HEK293 (cell line): ENCODE measurements at regions not wholly inside any gene's neighbourhood (a gene's known extent, or its start where the extent isn't known, plus 50 kb on each side); places are given as distances from the start of the nearest gene placed in this dataset.

Experiments
- CTCF ChIP-seq: fragments of 450-650 bp; formaldehyde crosslinking; IDR thresholded peaks from 2 replicates; pipeline ENCODE4 v1.5.1; 2016; ENCODE audit warnings: missing biosample characterization, missing genetic modification characterization
- KLF17 ChIP-seq: fragments of 450-650 bp; formaldehyde crosslinking; IDR thresholded peaks from 2 replicates; pipeline ENCODE4 v1.5.1; 2016; ENCODE audit warnings: missing biosample characterization, missing genetic modification characterization
- REST ChIP-seq: fragments of 450-650 bp; formaldehyde crosslinking; IDR thresholded peaks from 2 replicates; pipeline ENCODE4 v1.5.1; 2016; ENCODE audit warnings: missing biosample characterization, missing genetic modification characterization
- SETDB1 ChIP-seq: IDR thresholded peaks from one replicate; pipeline ENCODE4 v1.6.1; 2017; ENCODE audit warnings: mild to moderate bottlenecking, low read length, moderate library complexity, mixed read lengths; ENCODE audit not compliant: insufficient read length
- ZBTB10 ChIP-seq: fragments of 450-650 bp; formaldehyde crosslinking; IDR thresholded peaks from 2 replicates; pipeline ENCODE4 v1.5.1; 2016; ENCODE audit warnings: missing biosample characterization, missing genetic modification characterization
- ZNF214 ChIP-seq: fragments of 450-650 bp; formaldehyde crosslinking; IDR thresholded peaks from 2 replicates; pipeline ENCODE4 v1.5.1; 2017; ENCODE audit warnings: missing biosample characterization, mild to moderate bottlenecking, missing genetic modification characterization, borderline replicate concordance
- ZNF274 ChIP-seq, 2 experiments: fragments of 200-500 bp in 1 of 2; fragments of 450-650 bp in 1 of 2; sonication (Bioruptor generic) in 1 of 2; formaldehyde crosslinking in 1 of 2; IDR thresholded peaks; 2 replicates each; pipeline versions ENCODE4 v1.5.1 to v1.6.1; 2014 to 2016; ENCODE audit warnings: borderline replicate concordance in 1 of 2, inconsistent platforms in 1 of 2, low read length in 1 of 2, missing biosample characterization in 1 of 2, missing genetic modification characterization in 1 of 2
- ZNF280D ChIP-seq: fragments of 450-650 bp; formaldehyde crosslinking; IDR thresholded peaks from 2 replicates; pipeline ENCODE4 v1.5.1; 2016; ENCODE audit warnings: missing biosample characterization, missing genetic modification characterization
- ZNF341 ChIP-seq: fragments of 450-650 bp; formaldehyde crosslinking; IDR thresholded peaks from 2 replicates; pipeline ENCODE4; 2016; ENCODE audit warnings: low read depth, missing biosample characterization, missing genetic modification characterization
- ZNF596 ChIP-seq: fragments of 450-650 bp; IDR thresholded peaks from 2 replicates; pipeline ENCODE4 v1.5.0; 2018; ENCODE audit warnings: missing biosample characterization, mild to moderate bottlenecking, missing genetic modification characterization, moderate library complexity
- ZNF843 ChIP-seq: fragments of 450-650 bp; formaldehyde crosslinking; IDR thresholded peaks from 2 replicates; pipeline ENCODE4 v1.5.1; 2016; ENCODE audit warnings: missing biosample characterization, missing genetic modification characterization

GRCh38 chr4:96509039-96509741, 669.3 kb downstream of the PDHA2 start:
- no peak for TF ChIP-seq ZNF596 (tag by site-specific recombination)
- no peak for TF ChIP-seq SETDB1
- no peak for TF ChIP-seq ZNF843 (tag by site-specific recombination)
- no peak for TF ChIP-seq ZNF341 (tag by site-specific recombination)
- TF ChIP-seq ZNF280D (tag by site-specific recombination): no peak
- TF ChIP-seq REST (tag by site-specific recombination): no peak
- TF ChIP-seq KLF17: no peak
- TF ChIP-seq CTCF (tag by site-specific recombination): no peak
- no peak for TF ChIP-seq ZNF214 (tag by site-specific recombination)
- TF ChIP-seq ZNF274 (IDR thresholded peaks at IDR 0.05; ENCODE audit: low read length): no peak
- TF ChIP-seq ZNF274 (tag by site-specific recombination; IDR thresholded peaks at IDR 0.05; ENCODE audit: borderline replicate concordance): no peak
- no peak for TF ChIP-seq ZBTB10 (tag by site-specific recombination)
